GOT3 (cell line): ENCODE measurements at regions not wholly inside any gene's neighbourhood (a gene's known extent, or its start where the extent isn't known, plus 50 kb on each side); places are given as distances from the start of the nearest gene placed in this dataset.
"Not testable (repeated sequence)": the region's sequence is repeated elsewhere in the genome, so short reads cannot be mapped to it uniquely, and the experiment has no call there.

Experiments used
- DNase-seq: peaks from one replicate; lab custom pipeline; 2025; ENCODE audit warnings: mixed read lengths; lab: John Stamatoyannopoulos, UW

- DNase-seq = no peak
These were observed 55.2 kb upstream of the SLIT2 start for GRCh38 chr4:20196476-20196875.

GRCh38 chr4:20195071-20195885 lies 56.4 kb upstream of the SLIT2 start:
- no peak for DNase-seq

- no peak for DNase-seq
These were observed 57.3 kb upstream of the SLIT2 start for GRCh38 chr4:20194123-20195013.

GRCh38 chr4:20193141-20193936 lies 58.4 kb upstream of the SLIT2 start:
- DNase-seq = no peak

GRCh38 chr4:20192736-20193135 lies 59.0 kb upstream of the SLIT2 start:
- no peak for DNase-seq

GRCh38 chr4:20185103-20185502 lies 66.6 kb upstream of the SLIT2 start:
- no peak for DNase-seq

GRCh38 chr4:20183131-20183530 lies 68.6 kb upstream of the SLIT2 start:
- not testable (repeated sequence) for DNase-seq

- DNase-seq = no peak
These were observed 69.8 kb upstream of the SLIT2 start for GRCh38 chr4:20181926-20182325.

- DNase-seq = no peak
These were observed 71.2 kb upstream of the SLIT2 start for GRCh38 chr4:20180509-20180908.

- no peak for DNase-seq
These were observed 72.7 kb upstream of the SLIT2 start for GRCh38 chr4:20178902-20179576.

- no peak for DNase-seq
These were observed 74.8 kb upstream of the SLIT2 start for GRCh38 chr4:20176881-20177280.

GRCh38 chr4:20172070-20172760 lies 79.5 kb upstream of the SLIT2 start:
- no peak for DNase-seq

GRCh38 chr4:20166544-20166943 lies 85.2 kb upstream of the SLIT2 start:
- no peak for DNase-seq

GRCh38 chr4:20159516-20159915 lies 92.2 kb upstream of the SLIT2 start:
- no peak for DNase-seq

- no peak for DNase-seq
These were observed 93.5 kb upstream of the SLIT2 start for GRCh38 chr4:20158195-20158594.

- DNase-seq = no peak
These were observed 100.3 kb upstream of the SLIT2 start for GRCh38 chr4:20151436-20151835.

GRCh38 chr4:20149143-20149542 lies 102.6 kb upstream of the SLIT2 start:
- DNase-seq = not testable (repeated sequence)

GRCh38 chr4:20137176-20137575 lies 114.5 kb upstream of the SLIT2 start:
- no peak for DNase-seq

GRCh38 chr4:20127626-20128025 lies 124.1 kb upstream of the SLIT2 start:
- no peak for DNase-seq

GRCh38 chr4:20126906-20127305 lies 124.8 kb upstream of the SLIT2 start:
- DNase-seq = no peak
